ENCODE measurements at regions not wholly inside any gene's neighbourhood (a gene's known extent, or its start where the extent isn't known, plus 50 kb on each side); places are given as distances from the start of the nearest gene placed in this dataset.

- no peak overlapping the region for H3K4me3 ChIP-seq (ENCODE audit: low read depth, low read length)
- no peak for ATAC-seq (ENCODE audit: low read depth in 2 of 2)
- H3K27me3 Mint-ChIP-seq, result no peaks in the 10 kb centered on the region
- no peak for DNase-seq
- H3K27ac ChIP-seq (ENCODE audit: insufficient read depth, low read length, poor library complexity, severe bottlenecking), result no peak overlapping the region
- no peaks in the 10 kb centered on the region for H3K4me1 Mint-ChIP-seq
- no peaks in the 10 kb centered on the region for H3K27me3 ChIP-seq (ENCODE audit: control insufficient read depth, insufficient read depth, low read length)
- no peaks in the 10 kb centered on the region for H3K36me3 ChIP-seq (ENCODE audit: control insufficient read depth, insufficient read depth, low read length)
- H3K4me3 Mint-ChIP-seq, result no peak overlapping the region
- no peaks in the 10 kb centered on the region for H3K4me1 ChIP-seq (ENCODE audit: control insufficient read depth, insufficient read depth, low read length, poor library complexity, severe bottlenecking)
- H3K9me3 Mint-ChIP-seq, result peaks cover 0 to 6% (median 2%) of the 10 kb centered on the region in 7 donors
- no peaks in the 10 kb centered on the region for H3K9me3 ChIP-seq (ENCODE audit: control insufficient read depth in 2 of 2, low read length in 2 of 2)
- no peaks in the 10 kb centered on the region for H3K36me3 Mint-ChIP-seq
- no peak overlapping the region for H3K27ac Mint-ChIP-seq
Observed at GRCh38 chr5:91741764-91742505, 358.8 kb upstream of the ARRDC3 start.

- Mint-ChIP-seq H3K27me3 (no peaks in the 10 kb centered on the region), H3K36me3 (no peaks in the 10 kb centered on the region)
Observed at GRCh38 chr5:91730026-91730425, 346.9 kb upstream of the ARRDC3 start.

GRCh38 chr5:91727463-91727862, 344.3 kb upstream of the ARRDC3 start:
- Mint-ChIP-seq H3K27ac (no peak overlapping the region), H3K9me3 (peaks cover 0 to 3% (median 0%) of the 10 kb centered on the region in 7 donors), H3K36me3 (no peaks in the 10 kb centered on the region), H3K27me3 (no peaks in the 10 kb centered on the region), H3K4me1 (no peaks in the 10 kb centered on the region), H3K4me3 (no peak overlapping the region)
- ATAC-seq (ENCODE audit: low read depth in 2 of 2), result no peak
- DNase-seq, result no peak
- no peak overlapping the region for H3K27ac ChIP-seq (ENCODE audit: insufficient read depth, low read length, poor library complexity, severe bottlenecking)
- no peaks in the 10 kb centered on the region for H3K27me3 ChIP-seq (ENCODE audit: control insufficient read depth, insufficient read depth, low read length)
- H3K9me3 ChIP-seq (ENCODE audit: control insufficient read depth in 2 of 2, low read length in 2 of 2), result no peaks in the 10 kb centered on the region
- H3K4me1 ChIP-seq (ENCODE audit: control insufficient read depth, insufficient read depth, low read length, poor library complexity, severe bottlenecking), result no peaks in the 10 kb centered on the region
- H3K4me3 ChIP-seq (ENCODE audit: low read depth, low read length), result no peak overlapping the region
- no peaks in the 10 kb centered on the region for H3K36me3 ChIP-seq (ENCODE audit: control insufficient read depth, insufficient read depth, low read length)

More at GRCh38 chr5:91730026-91730425, 346.9 kb upstream of the ARRDC3 start:
- H3K9me3 ChIP-seq (ENCODE audit: control insufficient read depth in 2 of 2, low read length in 2 of 2), result no peaks in the 10 kb centered on the region
- Mint-ChIP-seq H3K27ac (no peak overlapping the region), H3K9me3 (peaks cover 0 to 3% (median 0%) of the 10 kb centered on the region in 7 donors), H3K4me1 (no peaks in the 10 kb centered on the region), H3K4me3 (no peak overlapping the region)
- H3K27ac ChIP-seq (ENCODE audit: insufficient read depth, low read length, poor library complexity, severe bottlenecking), result no peak overlapping the region
- no peaks in the 10 kb centered on the region for H3K36me3 ChIP-seq (ENCODE audit: control insufficient read depth, insufficient read depth, low read length)
- no peaks in the 10 kb centered on the region for H3K27me3 ChIP-seq (ENCODE audit: control insufficient read depth, insufficient read depth, low read length)
- DNase-seq, result no peak
- ATAC-seq (ENCODE audit: low read depth in 2 of 2), result no peak
- no peak overlapping the region for H3K4me3 ChIP-seq (ENCODE audit: low read depth, low read length)
- H3K4me1 ChIP-seq (ENCODE audit: control insufficient read depth, insufficient read depth, low read length, poor library complexity, severe bottlenecking), result no peaks in the 10 kb centered on the region

GRCh38 chr5:91722736-91723467, 339.8 kb upstream of the ARRDC3 start:
- peaks cover 0 to 3% (median 0%) of the 10 kb centered on the region in 7 donors for H3K9me3 Mint-ChIP-seq
- no peaks in the 10 kb centered on the region for H3K36me3 Mint-ChIP-seq

GRCh38 chr5:91712718-91713117, 329.6 kb upstream of the ARRDC3 start:
- DNase-seq, result no peak
- H3K4me3 Mint-ChIP-seq, result no peak overlapping the region
- H3K27me3 Mint-ChIP-seq, result no peaks in the 10 kb centered on the region
- Histone ChIP-seq H3K27me3 (ENCODE audit: control insufficient read depth, insufficient read depth, low read length) (no peaks in the 10 kb centered on the region), H3K27ac (ENCODE audit: insufficient read depth, low read length, poor library complexity, severe bottlenecking) (no peak overlapping the region), H3K36me3 (ENCODE audit: control insufficient read depth, insufficient read depth, low read length) (no peaks in the 10 kb centered on the region), H3K9me3 (ENCODE audit: control insufficient read depth in 2 of 2, low read length in 2 of 2) (no peaks in the 10 kb centered on the region), H3K4me1 (ENCODE audit: control insufficient read depth, insufficient read depth, low read length, poor library complexity, severe bottlenecking) (no peaks in the 10 kb centered on the region), H3K4me3 (ENCODE audit: low read depth, low read length) (no peak overlapping the region)
- H3K36me3 Mint-ChIP-seq, result no peaks in the 10 kb centered on the region
- ATAC-seq (ENCODE audit: low read depth in 2 of 2), result no peak
- H3K9me3 Mint-ChIP-seq, result peaks cover 1 to 4% (median 3%) of the 10 kb centered on the region in 7 donors
- no peak overlapping the region for H3K27ac Mint-ChIP-seq
- no peaks in the 10 kb centered on the region for H3K4me1 Mint-ChIP-seq

More at GRCh38 chr5:91722736-91723467, 339.8 kb upstream of the ARRDC3 start:
- H3K27me3 Mint-ChIP-seq, result no peaks in the 10 kb centered on the region
- Histone ChIP-seq H3K36me3 (ENCODE audit: control insufficient read depth, insufficient read depth, low read length) (no peaks in the 10 kb centered on the region), H3K4me1 (ENCODE audit: control insufficient read depth, insufficient read depth, low read length, poor library complexity, severe bottlenecking) (no peaks in the 10 kb centered on the region), H3K4me3 (ENCODE audit: low read depth, low read length) (no peak overlapping the region), H3K27me3 (ENCODE audit: control insufficient read depth, insufficient read depth, low read length) (no peaks in the 10 kb centered on the region), H3K27ac (ENCODE audit: insufficient read depth, low read length, poor library complexity, severe bottlenecking) (no peak overlapping the region), H3K9me3 (ENCODE audit: control insufficient read depth in 2 of 2, low read length in 2 of 2) (no peaks in the 10 kb centered on the region)
- no peak overlapping the region for H3K27ac Mint-ChIP-seq
- H3K4me1 Mint-ChIP-seq, result no peaks in the 10 kb centered on the region
- H3K4me3 Mint-ChIP-seq, result no peak overlapping the region
- ATAC-seq (ENCODE audit: low read depth in 2 of 2) (no peak), DNase-seq (no peak)

GRCh38 chr5:91707521-91707841, 324.4 kb upstream of the ARRDC3 start:
- Histone ChIP-seq H3K9me3 (ENCODE audit: control insufficient read depth in 2 of 2, low read length in 2 of 2) (peaks cover 0 to 1% of the 10 kb centered on the region in 2 experiments), H3K27me3 (ENCODE audit: control insufficient read depth, insufficient read depth, low read length) (no peaks in the 10 kb centered on the region), H3K4me3 (ENCODE audit: low read depth, low read length) (no peak overlapping the region), H3K4me1 (ENCODE audit: control insufficient read depth, insufficient read depth, low read length, poor library complexity, severe bottlenecking) (no peaks in the 10 kb centered on the region), H3K36me3 (ENCODE audit: control insufficient read depth, insufficient read depth, low read length) (no peaks in the 10 kb centered on the region), H3K27ac (ENCODE audit: insufficient read depth, low read length, poor library complexity, severe bottlenecking) (no peak overlapping the region)
- no peak overlapping the region for H3K4me3 Mint-ChIP-seq
- H3K4me1 Mint-ChIP-seq, result no peaks in the 10 kb centered on the region
- no peak overlapping the region for H3K27ac Mint-ChIP-seq
- H3K36me3 Mint-ChIP-seq, result no peaks in the 10 kb centered on the region
- ATAC-seq (ENCODE audit: low read depth in 2 of 2), result no peak
- DNase-seq, result no peak
- H3K27me3 Mint-ChIP-seq, result no peaks in the 10 kb centered on the region
- H3K9me3 Mint-ChIP-seq, result peaks cover 1 to 9% (median 2%) of the 10 kb centered on the region in 7 donors

- no peaks in the 10 kb centered on the region for H3K27me3 Mint-ChIP-seq
- peaks cover 1 to 9% (median 2%) of the 10 kb centered on the region in 7 donors for H3K9me3 Mint-ChIP-seq
- ATAC-seq (ENCODE audit: low read depth in 2 of 2), result no peak
- no peaks in the 10 kb centered on the region for H3K36me3 Mint-ChIP-seq
- Histone ChIP-seq H3K4me3 (ENCODE audit: low read depth, low read length) (no peak overlapping the region), H3K27ac (ENCODE audit: insufficient read depth, low read length, poor library complexity, severe bottlenecking) (no peak overlapping the region), H3K4me1 (ENCODE audit: control insufficient read depth, insufficient read depth, low read length, poor library complexity, severe bottlenecking) (no peaks in the 10 kb centered on the region), H3K27me3 (ENCODE audit: control insufficient read depth, insufficient read depth, low read length) (no peaks in the 10 kb centered on the region), H3K9me3 (ENCODE audit: control insufficient read depth in 2 of 2, low read length in 2 of 2) (peaks cover 0 to 1% of the 10 kb centered on the region in 2 experiments), H3K36me3 (ENCODE audit: control insufficient read depth, insufficient read depth, low read length) (no peaks in the 10 kb centered on the region)
- no peak overlapping the region for H3K27ac Mint-ChIP-seq
- no peak overlapping the region for H3K4me3 Mint-ChIP-seq
- H3K4me1 Mint-ChIP-seq, result no peaks in the 10 kb centered on the region
- DNase-seq, result no peak
Observed at GRCh38 chr5:91706785-91707520, 323.8 kb upstream of the ARRDC3 start.

Data from CD4-positive, CD25-positive, alpha-beta regulatory T cell (primary cell).